ENCODE measurements at regions not wholly inside any gene's neighbourhood (a gene's known extent, or its start where the extent isn't known, plus 50 kb on each side); places are given as distances from the start of the nearest gene placed in this dataset.

DNA sequence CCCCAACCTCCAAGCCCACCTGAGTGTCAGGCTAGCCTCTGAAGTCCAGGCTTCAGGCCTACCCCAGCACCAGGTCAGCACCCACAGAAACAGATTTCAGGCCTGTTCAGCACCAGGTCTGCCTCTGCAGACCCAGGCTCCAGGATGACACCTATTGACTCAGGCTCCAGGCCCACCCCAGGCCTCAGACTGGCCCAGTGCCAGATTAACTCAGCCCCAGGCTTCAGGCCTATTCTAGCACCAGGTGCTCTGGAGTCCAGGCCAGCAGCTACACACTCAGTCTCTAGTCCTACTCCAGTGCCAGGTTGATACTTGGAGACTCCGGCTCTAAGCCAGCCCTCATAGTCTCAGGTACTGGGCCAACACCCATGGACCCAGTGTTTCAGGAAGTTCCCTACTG lies 541.7 kb upstream of the PBX1 start:
- no peak for TF ChIP-seq CHD4 (IDR thresholded peaks at IDR 0.05; ENCODE audit: insufficient read depth, insufficient replicate concordance, low read depth, low read length, poor library complexity, severe bottlenecking)
- TF ChIP-seq, protein P1, sequence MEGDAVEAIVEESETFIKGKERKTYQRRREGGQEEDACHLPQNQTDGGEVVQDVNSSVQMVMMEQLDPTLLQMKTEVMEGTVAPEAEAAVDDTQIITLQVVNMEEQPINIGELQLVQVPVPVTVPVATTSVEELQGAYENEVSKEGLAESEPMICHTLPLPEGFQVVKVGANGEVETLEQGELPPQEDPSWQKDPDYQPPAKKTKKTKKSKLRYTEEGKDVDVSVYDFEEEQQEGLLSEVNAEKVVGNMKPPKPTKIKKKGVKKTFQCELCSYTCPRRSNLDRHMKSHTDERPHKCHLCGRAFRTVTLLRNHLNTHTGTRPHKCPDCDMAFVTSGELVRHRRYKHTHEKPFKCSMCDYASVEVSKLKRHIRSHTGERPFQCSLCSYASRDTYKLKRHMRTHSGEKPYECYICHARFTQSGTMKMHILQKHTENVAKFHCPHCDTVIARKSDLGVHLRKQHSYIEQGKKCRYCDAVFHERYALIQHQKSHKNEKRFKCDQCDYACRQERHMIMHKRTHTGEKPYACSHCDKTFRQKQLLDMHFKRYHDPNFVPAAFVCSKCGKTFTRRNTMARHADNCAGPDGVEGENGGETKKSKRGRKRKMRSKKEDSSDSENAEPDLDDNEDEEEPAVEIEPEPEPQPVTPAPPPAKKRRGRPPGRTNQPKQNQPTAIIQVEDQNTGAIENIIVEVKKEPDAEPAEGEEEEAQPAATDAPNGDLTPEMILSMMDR (IDR thresholded peaks at IDR 0.05 in 2 of 3, conservative IDR thresholded peaks at IDR 0.05 in 1 of 3; ENCODE audit: insufficient read depth in 2 of 3, low read depth in 1 of 3, low read length in 3 of 3) = no peak
- no peak for TF ChIP-seq JUN (IDR thresholded peaks at IDR 0.05; ENCODE audit: borderline replicate concordance, low read depth, low read length)
- TF ChIP-seq JUN (CRISPR knock-in tag; IDR thresholded peaks at IDR 0.05; ENCODE audit: borderline replicate concordance) = no peak
- no peak for TF ChIP-seq RBM39 (optimal IDR thresholded peaks at IDR 0.05; ENCODE audit: low read depth, low read length)
- no peak for TF ChIP-seq BDP1 (IDR thresholded peaks at IDR 0.05; ENCODE audit: insufficient read depth, insufficient read length)
- no peak for TF ChIP-seq SREBF2 (CRISPR knock-in tag; IDR thresholded peaks at IDR 0.05)
- TF ChIP-seq, protein P2, sequence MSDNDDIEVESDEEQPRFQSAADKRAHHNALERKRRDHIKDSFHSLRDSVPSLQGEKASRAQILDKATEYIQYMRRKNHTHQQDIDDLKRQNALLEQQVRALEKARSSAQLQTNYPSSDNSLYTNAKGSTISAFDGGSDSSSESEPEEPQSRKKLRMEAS (CRISPR knock-in tag; IDR thresholded peaks at IDR 0.05) = no peak
- TF ChIP-seq, protein P3, sequence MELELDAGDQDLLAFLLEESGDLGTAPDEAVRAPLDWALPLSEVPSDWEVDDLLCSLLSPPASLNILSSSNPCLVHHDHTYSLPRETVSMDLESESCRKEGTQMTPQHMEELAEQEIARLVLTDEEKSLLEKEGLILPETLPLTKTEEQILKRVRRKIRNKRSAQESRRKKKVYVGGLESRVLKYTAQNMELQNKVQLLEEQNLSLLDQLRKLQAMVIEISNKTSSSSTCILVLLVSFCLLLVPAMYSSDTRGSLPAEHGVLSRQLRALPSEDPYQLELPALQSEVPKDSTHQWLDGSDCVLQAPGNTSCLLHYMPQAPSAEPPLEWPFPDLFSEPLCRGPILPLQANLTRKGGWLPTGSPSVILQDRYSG (tag; conservative IDR thresholded peaks at IDR 0.05; ENCODE audit: low read depth) = no peak
- no peak for TF ChIP-seq LARP7 (IDR thresholded peaks at IDR 0.05)
- no peak for TF ChIP-seq GABPA (tag; conservative IDR thresholded peaks at IDR 0.05; ENCODE audit: low read depth)

Data from K562 (cell line).